Keratinocyte (primary cell): ENCODE measurements at regions not wholly inside any gene's neighbourhood (a gene's known extent, or its start where the extent isn't known, plus 50 kb on each side); places are given as distances from the start of the nearest gene placed in this dataset.

Experiments used
- DNase-seq: peaks from one replicate; pipeline ENCODE4 v3.0.0-alpha.2; 2011; ENCODE audit warnings: low read depth, missing footprints, low spot score
- FAIRE-seq: peaks from 2 replicates; lab custom pipeline; 2011; peaks lifted over from hg19 to GRCh38; lab: Jason Lieb, UNC
- H2AFZ ChIP-seq: 2 replicates; pipeline ENCODE4 v1.6.0; 2012; ENCODE audit warnings: low read length, control low read depth, inconsistent platforms; ENCODE audit not compliant: control insufficient read depth
- H3K27ac ChIP-seq: 2 replicates; pipeline ENCODE4 v1.5.1; 2011; ENCODE audit warnings: low read length; ENCODE audit not compliant: control insufficient read depth, insufficient read depth
- H3K27me3 ChIP-seq: 3 replicates; pipeline ENCODE4 v1.6.0; 2011; ENCODE audit warnings: low read length; ENCODE audit not compliant: control insufficient read depth, insufficient read depth; ENCODE audit errors: extremely low read depth
- H3K36me3 ChIP-seq, 2 experiments: 2 replicates in 1 of 2; 3 replicates in 1 of 2; pipeline ENCODE4 v1.5.1; 2011; ENCODE audit warnings: low read length in 2 of 2, mild to moderate bottlenecking in 1 of 2; ENCODE audit not compliant: control insufficient read depth in 2 of 2, insufficient read depth in 2 of 2; ENCODE audit errors: extremely low read depth in 1 of 2
- H3K4me1 ChIP-seq: 3 replicates; pipeline ENCODE4 v1.5.1; 2011; ENCODE audit warnings: low read length; ENCODE audit not compliant: control insufficient read depth, insufficient read depth; ENCODE audit errors: extremely low read depth
- H3K4me2 ChIP-seq: 3 replicates; pipeline ENCODE4 v1.6.0; 2011; ENCODE audit warnings: low read depth, low read length; ENCODE audit not compliant: control insufficient read depth, insufficient read depth; ENCODE audit errors: extremely low read depth
- H3K4me3 ChIP-seq, 3 experiments: fragments of 200-600 bp in 1 of 3; sonication (generic) in 1 of 3; 2 replicates in 2 of 3; 3 replicates in 1 of 3; pipeline ENCODE4 v1.5.1; 2011 to 2016; ENCODE audit warnings: low read length in 3 of 3, mild to moderate bottlenecking in 3 of 3, control low read depth in 2 of 3, inconsistent platforms in 1 of 3, low read depth in 1 of 3, mixed read lengths in 1 of 3, mixed run types in 1 of 3, moderate library complexity in 1 of 3; ENCODE audit not compliant: control insufficient read depth in 2 of 3, insufficient read depth in 2 of 3; ENCODE audit errors: extremely low read depth in 1 of 3
- H3K79me2 ChIP-seq: 2 replicates; pipeline ENCODE4 v1.6.0; 2012; ENCODE audit warnings: low read length; ENCODE audit not compliant: control insufficient read depth, insufficient read depth
- H3K9ac ChIP-seq: 3 replicates; pipeline ENCODE4 v1.6.0; 2011; ENCODE audit warnings: low read length; ENCODE audit not compliant: control insufficient read depth, insufficient read depth; ENCODE audit errors: extremely low read depth
- H3K9me1 ChIP-seq: 3 replicates; pipeline ENCODE4 v1.6.0; 2011; ENCODE audit warnings: low read length; ENCODE audit not compliant: control insufficient read depth, insufficient read depth; ENCODE audit errors: extremely low read depth
- H3K9me3 ChIP-seq: 2 replicates; pipeline ENCODE4 v1.5.1; 2012; ENCODE audit warnings: low read depth, low read length; ENCODE audit not compliant: control insufficient read depth
- H4K20me1 ChIP-seq: 3 replicates; pipeline ENCODE4 v1.6.0; 2011; ENCODE audit warnings: low read length; ENCODE audit not compliant: control insufficient read depth, insufficient read depth; ENCODE audit errors: extremely low read depth
- EZH2 ChIP-seq: IDR thresholded peaks from one replicate; pipeline ENCODE4 v1.6.1; 2012; ENCODE audit warnings: inconsistent platforms, mild to moderate bottlenecking, low read length, moderate library complexity
- dilution Hi-C: fragments of 300-500 bp; cut with MboI; formaldehyde crosslinking; loops from one replicate; pipeline ENCODE4 v1.7.0; 2020; ENCODE audit warnings: low sequenced_read_pairs; ENCODE audit not compliant: extremely low pct_ligation_motif_present
- TF ChIP-seq, protein P1 (sequence below), 3 experiments: IDR thresholded peaks in 1 of 3; conservative IDR thresholded peaks in 1 of 3; optimal IDR thresholded peaks in 1 of 3; 2 replicates in 2 of 3; 3 replicates in 1 of 3; pipeline versions ENCODE3 to v1.5.1; 2011; ENCODE audit warnings: low read length in 3 of 3, mild to moderate bottlenecking in 3 of 3, moderate library complexity in 2 of 3, control low read depth in 1 of 3, inconsistent platforms in 1 of 3; ENCODE audit not compliant: insufficient read depth in 2 of 3; ENCODE audit errors: extremely low read depth in 1 of 3

DNA sequence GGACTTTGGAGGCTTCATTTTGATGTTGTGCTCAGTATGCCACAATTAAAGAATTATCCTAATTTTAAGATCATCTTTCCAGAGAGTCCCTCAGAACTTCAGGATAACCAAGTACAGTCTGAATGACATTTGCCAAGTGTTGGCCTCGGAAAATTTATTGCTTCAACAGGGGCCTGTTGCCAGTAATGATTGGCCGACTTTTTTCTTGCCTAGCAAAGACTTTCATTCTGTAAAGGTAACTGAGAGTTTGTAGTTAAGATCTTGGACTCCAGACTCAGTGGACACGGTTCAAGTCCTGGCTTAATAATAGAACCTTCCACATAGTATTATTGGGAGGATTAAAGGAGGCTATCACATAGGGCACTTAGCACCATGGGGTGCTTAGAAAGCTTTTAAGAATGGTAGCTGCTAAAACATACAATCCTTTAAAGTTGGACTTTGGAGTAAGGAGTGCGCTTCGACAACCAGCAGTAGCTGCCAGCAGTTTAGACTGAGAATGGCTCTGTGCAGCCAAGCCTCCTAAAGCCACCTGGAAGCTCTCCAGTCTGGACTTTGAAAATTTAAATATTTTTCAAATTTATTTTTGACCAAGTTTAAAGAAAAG is 90.0 kb downstream of the PLCE1 start:
- Histone ChIP-seq H3K79me2 (no peaks in the 10 kb centered on the region), H4K20me1 (no peaks in the 10 kb centered on the region), H3K9me1 (no peaks in the 10 kb centered on the region), H3K27ac (no peak overlapping the region), H3K9me3 (no peaks in the 10 kb centered on the region), H3K36me3 (no peaks in the 10 kb centered on the region), H3K4me2 (no peak overlapping the region), H3K4me3 (no peak overlapping the region), H3K27me3 (no peaks in the 10 kb centered on the region), H3K4me1 (no peaks in the 10 kb centered on the region), H3K9ac (no peak overlapping the region), H2AFZ (no peak overlapping the region)
- no peak for TF ChIP-seq EZH2
- TF ChIP-seq, protein P1, sequence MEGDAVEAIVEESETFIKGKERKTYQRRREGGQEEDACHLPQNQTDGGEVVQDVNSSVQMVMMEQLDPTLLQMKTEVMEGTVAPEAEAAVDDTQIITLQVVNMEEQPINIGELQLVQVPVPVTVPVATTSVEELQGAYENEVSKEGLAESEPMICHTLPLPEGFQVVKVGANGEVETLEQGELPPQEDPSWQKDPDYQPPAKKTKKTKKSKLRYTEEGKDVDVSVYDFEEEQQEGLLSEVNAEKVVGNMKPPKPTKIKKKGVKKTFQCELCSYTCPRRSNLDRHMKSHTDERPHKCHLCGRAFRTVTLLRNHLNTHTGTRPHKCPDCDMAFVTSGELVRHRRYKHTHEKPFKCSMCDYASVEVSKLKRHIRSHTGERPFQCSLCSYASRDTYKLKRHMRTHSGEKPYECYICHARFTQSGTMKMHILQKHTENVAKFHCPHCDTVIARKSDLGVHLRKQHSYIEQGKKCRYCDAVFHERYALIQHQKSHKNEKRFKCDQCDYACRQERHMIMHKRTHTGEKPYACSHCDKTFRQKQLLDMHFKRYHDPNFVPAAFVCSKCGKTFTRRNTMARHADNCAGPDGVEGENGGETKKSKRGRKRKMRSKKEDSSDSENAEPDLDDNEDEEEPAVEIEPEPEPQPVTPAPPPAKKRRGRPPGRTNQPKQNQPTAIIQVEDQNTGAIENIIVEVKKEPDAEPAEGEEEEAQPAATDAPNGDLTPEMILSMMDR (optimal IDR thresholded peaks at IDR 0.05 in 1 of 3, IDR thresholded peaks at IDR 0.05 in 1 of 3, conservative IDR thresholded peaks at IDR 0.05 in 1 of 3; ENCODE audit: extremely low read depth in 1 of 3, insufficient read depth in 2 of 3, low read length in 3 of 3) = no peak
- DNase-seq (no peak), FAIRE-seq (no peak)
- dilution Hi-C loops = no loop called here

GRCh38 chr10:94084344-94084743 is 90.6 kb downstream of the PLCE1 start:
- Histone ChIP-seq H2AFZ (no peak overlapping the region), H3K9ac (no peak overlapping the region), H3K4me3 (no peak overlapping the region), H3K9me1 (no peaks in the 10 kb centered on the region), H3K79me2 (no peaks in the 10 kb centered on the region), H3K4me1 (no peaks in the 10 kb centered on the region), H3K4me2 (no peak overlapping the region), H4K20me1 (no peaks in the 10 kb centered on the region), H3K27me3 (no peaks in the 10 kb centered on the region), H3K36me3 (no peaks in the 10 kb centered on the region), H3K9me3 (no peaks in the 10 kb centered on the region), H3K27ac (no peak overlapping the region)
- DNase-seq (no peak), FAIRE-seq (no peak)
- TF ChIP-seq, protein P1 (optimal IDR thresholded peaks at IDR 0.05 in 1 of 3, IDR thresholded peaks at IDR 0.05 in 1 of 3, conservative IDR thresholded peaks at IDR 0.05 in 1 of 3; ENCODE audit: extremely low read depth in 1 of 3, insufficient read depth in 2 of 3, low read length in 3 of 3) = no peak
- TF ChIP-seq EZH2 = no peak
- dilution Hi-C loops = no loop called here
